ENCODE measurements at regions not wholly inside any gene's neighbourhood (a gene's known extent, or its start where the extent isn't known, plus 50 kb on each side); places are given as distances from the start of the nearest gene placed in this dataset.
"Not testable (repeated sequence)": the region's sequence is repeated elsewhere in the genome, so short reads cannot be mapped to it uniquely, and the experiment has no call there.

DNA sequence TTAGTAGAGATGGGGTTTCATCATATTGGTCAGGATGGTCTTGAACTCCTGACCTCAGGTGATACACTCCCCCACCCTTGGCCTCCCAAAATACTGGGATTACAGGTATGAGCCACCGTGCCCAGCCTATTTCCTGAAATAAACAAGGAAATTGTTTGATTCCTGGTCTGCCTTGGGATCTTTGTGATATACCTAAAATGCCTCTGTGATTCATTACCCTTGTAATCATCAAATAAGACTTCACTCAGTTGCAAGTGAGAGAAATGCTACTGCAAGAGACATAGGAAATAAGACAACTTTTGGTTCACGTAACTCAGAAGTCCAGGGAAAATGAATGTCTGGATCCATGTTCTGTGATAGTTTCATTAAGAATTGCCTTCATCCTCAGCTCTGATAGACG, 173.2 kb upstream of the MARCKS start:
- TF ChIP-seq, protein P1, sequence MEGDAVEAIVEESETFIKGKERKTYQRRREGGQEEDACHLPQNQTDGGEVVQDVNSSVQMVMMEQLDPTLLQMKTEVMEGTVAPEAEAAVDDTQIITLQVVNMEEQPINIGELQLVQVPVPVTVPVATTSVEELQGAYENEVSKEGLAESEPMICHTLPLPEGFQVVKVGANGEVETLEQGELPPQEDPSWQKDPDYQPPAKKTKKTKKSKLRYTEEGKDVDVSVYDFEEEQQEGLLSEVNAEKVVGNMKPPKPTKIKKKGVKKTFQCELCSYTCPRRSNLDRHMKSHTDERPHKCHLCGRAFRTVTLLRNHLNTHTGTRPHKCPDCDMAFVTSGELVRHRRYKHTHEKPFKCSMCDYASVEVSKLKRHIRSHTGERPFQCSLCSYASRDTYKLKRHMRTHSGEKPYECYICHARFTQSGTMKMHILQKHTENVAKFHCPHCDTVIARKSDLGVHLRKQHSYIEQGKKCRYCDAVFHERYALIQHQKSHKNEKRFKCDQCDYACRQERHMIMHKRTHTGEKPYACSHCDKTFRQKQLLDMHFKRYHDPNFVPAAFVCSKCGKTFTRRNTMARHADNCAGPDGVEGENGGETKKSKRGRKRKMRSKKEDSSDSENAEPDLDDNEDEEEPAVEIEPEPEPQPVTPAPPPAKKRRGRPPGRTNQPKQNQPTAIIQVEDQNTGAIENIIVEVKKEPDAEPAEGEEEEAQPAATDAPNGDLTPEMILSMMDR (conservative IDR thresholded peaks at IDR 0.05; ENCODE audit: low read depth, low read length): no peak
- no peak overlapping the region for H3K4me3 ChIP-seq (ENCODE audit: low read length)
- no peak for DNase-seq (ENCODE audit: low read depth)

DNA sequence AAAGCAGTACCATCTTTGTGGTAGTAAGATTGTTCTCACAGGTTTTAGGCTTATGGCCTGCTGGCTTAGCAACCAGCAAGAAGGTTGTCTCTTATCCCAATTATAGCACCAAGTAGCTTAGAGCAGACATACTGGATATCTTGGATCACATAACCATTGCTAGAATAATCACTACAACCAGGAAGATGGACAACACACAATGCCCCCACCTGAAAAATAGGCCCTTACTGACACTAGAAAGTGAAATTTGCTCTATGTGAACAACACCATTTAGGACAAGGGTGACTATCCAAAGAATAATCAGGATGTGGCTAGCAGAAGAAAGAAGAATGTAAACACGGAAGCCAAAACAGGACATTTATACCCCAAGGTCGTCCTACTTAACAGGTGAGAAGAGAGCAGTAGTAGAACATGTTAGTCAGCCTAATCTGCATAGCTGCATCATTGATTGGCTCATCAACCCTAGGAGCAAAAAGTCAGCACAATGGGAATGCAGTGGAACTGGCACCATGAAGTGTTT, 172.7 kb upstream of the MARCKS start:
- DNase-seq (ENCODE audit: low read depth): no peak
- H3K4me3 ChIP-seq (ENCODE audit: low read length): no peak overlapping the region
- TF ChIP-seq, protein P1 (conservative IDR thresholded peaks at IDR 0.05; ENCODE audit: low read depth, low read length): no peak

DNA sequence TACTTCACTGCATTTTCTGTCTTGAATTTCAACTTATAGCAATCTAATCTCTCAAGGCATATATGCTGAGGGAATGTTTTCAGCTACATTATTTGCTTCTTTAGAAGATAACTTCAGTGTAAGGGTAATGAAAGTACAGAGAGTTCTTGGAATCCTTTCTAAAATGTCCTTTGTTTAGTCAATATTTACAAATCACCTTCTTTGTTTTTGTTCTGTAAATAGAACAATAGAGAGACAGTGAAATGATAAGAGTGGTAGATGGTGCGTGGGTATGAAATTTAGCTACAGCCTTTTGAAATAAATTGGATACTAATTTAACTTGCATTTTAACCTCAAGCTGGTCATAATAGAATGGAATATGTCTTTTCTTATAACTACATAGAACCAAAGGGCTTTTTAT, 171.1 kb upstream of the MARCKS start:
- DNase-seq (ENCODE audit: low read depth): no peak
- no peak overlapping the region for H3K4me3 ChIP-seq (ENCODE audit: low read length)
- TF ChIP-seq, protein P1 (conservative IDR thresholded peaks at IDR 0.05; ENCODE audit: low read depth, low read length): no peak

DNA sequence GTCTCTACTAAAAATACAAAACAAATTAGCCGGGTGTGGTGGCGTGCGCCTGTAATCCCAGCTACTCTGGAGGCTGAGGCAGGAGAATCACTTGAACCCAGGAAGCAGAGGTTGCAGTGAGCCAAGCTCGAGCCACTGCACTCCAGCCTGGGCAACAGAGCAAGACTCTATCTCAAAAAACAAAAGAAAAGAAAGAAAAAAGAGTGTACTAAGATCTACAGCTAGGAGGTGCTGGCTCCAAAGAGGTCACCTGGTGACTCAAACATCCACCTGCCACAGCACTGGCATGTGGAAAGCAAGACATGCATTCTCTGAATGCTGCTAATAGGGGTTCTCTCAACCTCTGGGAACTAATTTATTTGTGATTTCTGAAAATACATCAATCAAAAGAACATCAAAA, 167.5 kb upstream of the MARCKS start:
- not testable (repeated sequence) for H3K4me3 ChIP-seq (ENCODE audit: low read length); DNase-seq (ENCODE audit: low read depth)
- TF ChIP-seq, protein P1 (conservative IDR thresholded peaks at IDR 0.05; ENCODE audit: low read depth, low read length): peak; percentile 15

DNA sequence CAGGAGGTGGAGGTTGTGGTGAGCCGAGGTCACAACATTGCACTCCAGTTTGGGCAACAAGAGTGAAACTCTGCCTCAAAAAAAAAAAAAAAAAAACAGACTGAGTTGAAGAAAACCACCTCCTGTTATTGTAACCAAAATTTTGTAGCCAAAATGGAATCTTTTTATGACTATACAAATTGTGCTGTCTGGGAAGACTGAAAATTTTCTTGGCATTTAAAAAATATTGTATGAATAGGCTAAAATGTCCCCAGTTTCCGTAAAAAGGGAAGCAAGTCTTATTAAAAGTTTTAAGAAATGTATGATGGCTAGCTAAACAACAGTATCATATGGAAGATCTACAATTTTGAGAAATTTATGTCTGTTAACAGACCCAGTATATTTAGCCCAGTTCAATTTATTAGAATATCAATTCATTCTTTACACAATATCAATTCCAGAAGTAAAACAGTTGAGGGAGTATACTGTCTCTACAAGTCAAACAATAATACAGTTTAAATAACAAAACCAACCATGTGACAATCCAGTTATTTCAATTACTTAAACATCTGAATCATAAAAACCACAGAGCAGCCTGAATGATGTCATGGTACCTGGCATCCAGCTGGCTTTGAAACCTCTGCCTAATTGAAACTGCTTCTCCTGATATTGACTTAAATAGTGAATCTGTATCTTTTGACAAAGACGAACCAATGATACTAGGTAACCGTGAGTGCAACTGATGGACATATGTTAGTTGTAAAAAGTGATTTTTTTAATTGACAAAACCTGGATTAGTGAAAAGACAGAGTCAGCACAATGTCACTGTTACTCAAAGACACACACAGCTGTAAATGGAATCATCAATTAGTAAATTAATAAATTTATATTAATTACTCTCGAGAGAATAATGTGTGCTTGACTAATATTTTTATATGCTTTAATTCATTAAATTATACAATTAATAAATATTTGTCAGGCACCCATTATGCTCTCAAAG, 166.6 kb upstream of the MARCKS start:
- TF ChIP-seq, protein P1 (conservative IDR thresholded peaks at IDR 0.05; ENCODE audit: low read depth, low read length): no peak
- H3K4me3 ChIP-seq (ENCODE audit: low read length): no peak overlapping the region
- peak; percentile 83 for DNase-seq (ENCODE audit: low read depth)

DNA sequence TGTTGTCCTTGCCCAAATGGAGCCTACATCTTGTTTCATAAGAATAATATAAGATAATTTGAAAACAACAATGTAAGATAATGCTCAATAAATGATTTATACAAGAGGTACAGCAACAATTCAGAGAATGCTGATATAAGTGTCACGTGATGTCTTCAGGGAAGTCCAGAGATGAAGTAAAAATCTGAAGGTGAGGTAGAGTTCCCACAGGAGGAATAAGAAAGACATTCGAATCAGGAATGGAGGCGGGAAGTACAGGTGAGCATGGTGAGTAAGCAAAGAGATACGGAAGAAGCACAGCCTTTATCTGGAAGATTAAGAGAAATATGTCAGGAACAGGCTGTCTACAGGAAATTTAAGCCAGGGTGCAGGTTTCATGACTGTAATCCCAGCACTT, 165.9 kb upstream of the MARCKS start:
- DNase-seq (ENCODE audit: low read depth): no peak
- no peak overlapping the region for H3K4me3 ChIP-seq (ENCODE audit: low read length)
- TF ChIP-seq, protein P1 (conservative IDR thresholded peaks at IDR 0.05; ENCODE audit: low read depth, low read length): no peak

DNA sequence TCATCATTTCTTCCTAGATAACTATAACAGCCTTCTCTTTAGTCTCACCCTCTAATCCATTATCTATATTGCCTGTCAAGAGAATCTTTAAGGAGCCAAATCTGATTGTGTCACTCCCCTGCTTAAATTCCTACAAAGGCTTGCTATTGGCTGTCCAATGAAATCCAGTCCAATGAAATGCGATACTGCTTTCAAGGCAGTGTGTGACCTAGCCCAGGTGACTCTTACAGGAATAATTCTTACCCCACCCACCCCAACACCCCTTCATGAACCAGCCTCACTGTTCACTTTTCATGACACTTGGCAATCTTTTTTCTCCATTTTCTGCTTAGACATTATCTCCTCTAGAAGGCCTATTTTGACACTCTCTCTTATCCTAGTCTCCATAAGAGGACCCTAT, 163.3 kb upstream of the MARCKS start:
- TF ChIP-seq, protein P1 (conservative IDR thresholded peaks at IDR 0.05; ENCODE audit: low read depth, low read length): no peak
- DNase-seq (ENCODE audit: low read depth): no peak

More for the DNA sequence above, 163.3 kb upstream of the MARCKS start:
- H3K4me3 ChIP-seq (ENCODE audit: low read length): no peak overlapping the region

Data from retinal pigment epithelial cell (primary cell).